ENCODE measurements at regions not wholly inside any gene's neighbourhood (a gene's known extent, or its start where the extent isn't known, plus 50 kb on each side); places are given as distances from the start of the nearest gene placed in this dataset.
A peak's percentile ranks its signal among the peaks of the same experiment; 100 is the strongest.
"Not testable (repeated sequence)": the region's sequence is repeated elsewhere in the genome, so short reads cannot be mapped to it uniquely, and the experiment has no call there.

GRCh38 chr11:116328391-116328790 lies 444.4 kb downstream of the BUD13 start:
- no peak for DNase-seq (ENCODE audit: low read depth in 4 of 4, low spot score in 2 of 4)

GRCh38 chr11:116326146-116326545 lies 446.6 kb downstream of the BUD13 start:
- DNase-seq (ENCODE audit: low read depth in 4 of 4, low spot score in 2 of 4): no peak

GRCh38 chr11:116325247-116325646 lies 447.5 kb downstream of the BUD13 start:
- no peak for DNase-seq (ENCODE audit: low read depth in 4 of 4, low spot score in 2 of 4)

GRCh38 chr11:116324077-116324476 lies 448.7 kb downstream of the BUD13 start:
- DNase-seq (ENCODE audit: low read depth in 4 of 4, low spot score in 2 of 4): not testable (repeated sequence)

GRCh38 chr11:116317212-116317611 lies 455.6 kb downstream of the BUD13 start:
- no peak for DNase-seq (ENCODE audit: low read depth in 4 of 4, low spot score in 2 of 4)

- no peak for DNase-seq (ENCODE audit: low read depth in 4 of 4, low spot score in 2 of 4)
These were observed 458.8 kb downstream of the BUD13 start for GRCh38 chr11:116314006-116314405.

- peak in 1 of 4 donors; percentile 24 for DNase-seq (ENCODE audit: low read depth in 4 of 4, low spot score in 2 of 4)
These were observed 460.0 kb downstream of the BUD13 start for GRCh38 chr11:116312570-116313391.

GRCh38 chr11:116311206-116311605 lies 461.6 kb downstream of the BUD13 start:
- DNase-seq (ENCODE audit: low read depth in 4 of 4, low spot score in 2 of 4): no peak

- no peak for DNase-seq (ENCODE audit: low read depth in 4 of 4, low spot score in 2 of 4)
These were observed 462.1 kb downstream of the BUD13 start for GRCh38 chr11:116310698-116311097.

- peak in 1 of 4 donors; percentile 24 for DNase-seq (ENCODE audit: low read depth in 4 of 4, low spot score in 2 of 4)
These were observed 462.6 kb downstream of the BUD13 start for GRCh38 chr11:116310226-116310625.

GRCh38 chr11:116309446-116309845 lies 463.3 kb downstream of the BUD13 start:
- no peak for DNase-seq (ENCODE audit: low read depth in 4 of 4, low spot score in 2 of 4)

GRCh38 chr11:116302756-116303155 lies 470.0 kb downstream of the BUD13 start:
- no peak for DNase-seq (ENCODE audit: low read depth in 4 of 4, low spot score in 2 of 4)

- no peak for DNase-seq (ENCODE audit: low read depth in 4 of 4, low spot score in 2 of 4)
These were observed 471.6 kb downstream of the BUD13 start for GRCh38 chr11:116301141-116301540.

GRCh38 chr11:116300232-116300631 lies 472.6 kb downstream of the BUD13 start:
- no peak for DNase-seq (ENCODE audit: low read depth in 4 of 4, low spot score in 2 of 4)

GRCh38 chr11:116294630-116295029 lies 478.2 kb downstream of the BUD13 start:
- DNase-seq (ENCODE audit: low read depth in 4 of 4, low spot score in 2 of 4): no peak

- no peak for DNase-seq (ENCODE audit: low read depth in 4 of 4, low spot score in 2 of 4)
These were observed 484.9 kb downstream of the BUD13 start for GRCh38 chr11:116287866-116288265.

- no peak for DNase-seq (ENCODE audit: low read depth in 4 of 4, low spot score in 2 of 4)
These were observed 487.8 kb downstream of the BUD13 start for GRCh38 chr11:116285026-116285425.

GRCh38 chr11:116283300-116283699 lies 489.5 kb downstream of the BUD13 start:
- no peak for DNase-seq (ENCODE audit: low read depth in 4 of 4, low spot score in 2 of 4)

GRCh38 chr11:116282481-116282880 lies 490.3 kb downstream of the BUD13 start:
- DNase-seq (ENCODE audit: low read depth in 4 of 4, low spot score in 2 of 4): no peak

GRCh38 chr11:116281173-116282160 lies 491.3 kb downstream of the BUD13 start:
- DNase-seq (ENCODE audit: low read depth in 4 of 4, low spot score in 2 of 4): no peak

- DNase-seq (ENCODE audit: low read depth in 4 of 4, low spot score in 2 of 4): no peak
These were observed 493.3 kb downstream of the BUD13 start for GRCh38 chr11:116279511-116279910.
